GM12865 (cell line): ENCODE measurements at regions not wholly inside any gene's neighbourhood (a gene's known extent, or its start where the extent isn't known, plus 50 kb on each side); places are given as distances from the start of the nearest gene placed in this dataset.

ENCODE experiments used
- DNase-seq: peaks from one replicate; pipeline ENCODE4 v3.0.0; 2010; ENCODE audit warnings: low read depth
- H3K4me3 ChIP-seq: 2 replicates; pipeline ENCODE4 v1.5.1; 2011; ENCODE audit warnings: mild to moderate bottlenecking, low read depth, low read length, control low read depth
- TF ChIP-seq, protein P1 (sequence below): IDR thresholded peaks from 2 replicates; pipeline ENCODE4 v1.5.1; 2011; ENCODE audit warnings: low read length, control low read depth, low read depth, inconsistent platforms; ENCODE audit not compliant: insufficient read depth; ENCODE audit errors: missing control alignments

DNA sequence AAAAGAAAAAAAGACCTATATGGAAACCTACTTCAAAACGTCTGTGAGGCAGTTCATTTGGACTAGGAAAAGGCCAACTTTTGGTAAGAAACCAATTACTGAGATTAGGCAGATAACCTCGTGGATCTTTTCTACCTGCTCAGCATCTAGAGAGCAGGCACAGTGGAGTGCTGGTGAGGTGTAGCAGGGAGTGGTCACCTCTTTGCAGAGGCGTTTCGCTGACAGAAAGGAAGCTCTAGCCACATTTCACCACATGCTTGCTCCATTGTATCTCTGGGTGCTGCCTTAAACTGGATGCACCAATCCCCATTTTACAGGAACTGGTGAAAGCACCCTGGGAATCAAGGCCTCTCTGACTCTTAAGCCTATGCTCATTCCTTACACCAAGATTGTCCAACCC is 360.5 kb downstream of the LIG4 start:
- DNase-seq: no peak
- TF ChIP-seq, protein P1, sequence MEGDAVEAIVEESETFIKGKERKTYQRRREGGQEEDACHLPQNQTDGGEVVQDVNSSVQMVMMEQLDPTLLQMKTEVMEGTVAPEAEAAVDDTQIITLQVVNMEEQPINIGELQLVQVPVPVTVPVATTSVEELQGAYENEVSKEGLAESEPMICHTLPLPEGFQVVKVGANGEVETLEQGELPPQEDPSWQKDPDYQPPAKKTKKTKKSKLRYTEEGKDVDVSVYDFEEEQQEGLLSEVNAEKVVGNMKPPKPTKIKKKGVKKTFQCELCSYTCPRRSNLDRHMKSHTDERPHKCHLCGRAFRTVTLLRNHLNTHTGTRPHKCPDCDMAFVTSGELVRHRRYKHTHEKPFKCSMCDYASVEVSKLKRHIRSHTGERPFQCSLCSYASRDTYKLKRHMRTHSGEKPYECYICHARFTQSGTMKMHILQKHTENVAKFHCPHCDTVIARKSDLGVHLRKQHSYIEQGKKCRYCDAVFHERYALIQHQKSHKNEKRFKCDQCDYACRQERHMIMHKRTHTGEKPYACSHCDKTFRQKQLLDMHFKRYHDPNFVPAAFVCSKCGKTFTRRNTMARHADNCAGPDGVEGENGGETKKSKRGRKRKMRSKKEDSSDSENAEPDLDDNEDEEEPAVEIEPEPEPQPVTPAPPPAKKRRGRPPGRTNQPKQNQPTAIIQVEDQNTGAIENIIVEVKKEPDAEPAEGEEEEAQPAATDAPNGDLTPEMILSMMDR: no peak
- no peak overlapping the region for H3K4me3 ChIP-seq

DNA sequence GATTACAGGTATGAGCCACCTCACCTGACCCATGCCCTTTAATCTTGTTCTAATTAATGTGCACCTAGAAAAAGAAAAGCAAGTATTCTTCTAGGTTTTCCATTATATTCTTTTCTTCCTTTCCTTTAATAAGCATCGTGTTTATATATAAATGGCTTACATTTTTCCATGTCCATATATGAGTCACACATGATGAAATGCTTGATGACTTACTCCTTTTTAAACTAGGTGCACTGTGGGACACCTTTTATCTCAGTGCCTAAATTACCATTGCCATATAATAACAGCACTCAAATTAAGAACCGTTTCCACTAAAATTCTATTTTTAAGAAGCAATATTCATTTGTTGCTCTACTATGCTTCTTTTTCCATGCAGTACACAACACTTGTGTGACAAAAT is 363.3 kb downstream of the LIG4 start:
- H3K4me3 ChIP-seq: no peak overlapping the region
- TF ChIP-seq, protein P1: no peak
- DNase-seq: no peak

- DNase-seq: no peak
- TF ChIP-seq, protein P1: no peak
- no peak overlapping the region for H3K4me3 ChIP-seq
Observed at GRCh38 chr13:107851670-107852069, 363.7 kb downstream of the LIG4 start.

DNA sequence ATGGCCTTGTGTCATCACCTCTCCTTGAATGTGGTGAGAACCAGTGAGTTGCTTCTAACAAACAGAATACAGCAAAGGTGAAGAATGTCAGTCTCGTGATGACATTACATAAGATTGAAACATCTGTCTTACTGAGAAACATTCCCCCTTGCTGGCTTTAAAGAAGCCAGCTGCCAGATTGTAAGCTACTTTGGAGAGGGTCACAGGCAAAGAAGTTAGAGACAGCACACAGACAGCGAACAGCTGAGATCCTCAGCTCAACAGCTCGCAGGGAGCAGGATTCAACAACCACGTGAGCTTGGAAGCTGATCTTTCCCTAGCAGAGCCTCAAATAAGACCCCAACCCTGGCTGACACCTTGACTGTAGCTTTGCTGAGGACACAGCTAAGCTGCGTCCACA is 367.9 kb downstream of the LIG4 start:
- no peak overlapping the region for H3K4me3 ChIP-seq
- no peak for DNase-seq
- TF ChIP-seq, protein P1: no peak

- DNase-seq: no peak
- TF ChIP-seq, protein P1: no peak
- no peak overlapping the region for H3K4me3 ChIP-seq
Observed at GRCh38 chr13:107846642-107847041, 368.7 kb downstream of the LIG4 start.

- no peak for DNase-seq
- H3K4me3 ChIP-seq: no peak overlapping the region
- TF ChIP-seq, protein P1: no peak
Observed at GRCh38 chr13:107845911-107846310, 369.4 kb downstream of the LIG4 start.

DNA sequence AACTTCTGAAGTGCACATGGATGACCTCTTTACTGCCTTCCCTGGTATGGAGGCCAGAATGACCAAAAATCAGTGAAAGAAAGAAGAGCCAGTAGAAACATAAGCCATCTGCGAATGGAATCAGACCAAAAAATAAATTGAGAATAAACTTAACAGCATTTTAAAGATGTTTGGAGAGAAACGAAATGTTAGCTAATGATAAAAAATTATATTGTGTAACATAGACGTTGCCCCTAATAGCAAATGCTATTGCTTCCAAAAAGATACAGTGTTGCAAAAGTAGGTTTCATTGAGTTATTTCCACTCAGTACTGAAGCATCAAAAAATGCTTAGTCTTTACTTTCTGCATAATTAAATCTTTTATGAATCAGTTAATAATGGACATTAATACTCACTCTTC is 371.7 kb downstream of the LIG4 start:
- H3K4me3 ChIP-seq: no peak overlapping the region
- TF ChIP-seq, protein P1: no peak
- no peak for DNase-seq
